Tibial artery (tissue), 4 donors: ENCODE measurements at regions not wholly inside any gene's neighbourhood (a gene's known extent, or its start where the extent isn't known, plus 50 kb on each side); places are given as distances from the start of the nearest gene placed in this dataset.
"Not testable (repeated sequence)": the region's sequence is repeated elsewhere in the genome, so short reads cannot be mapped to it uniquely, and the experiment has no call there.

ENCODE experiments used
- DNase-seq, 2 donors: peaks; one replicate each; pipeline ENCODE4 v3.0.0-alpha.2; 2019
- H3K27ac ChIP-seq, 2 donors: fragments of 200-600 bp; sonication (generic) in 1 of 2; 1 replicate in 1 of 2; 2 replicates in 1 of 2; pipeline ENCODE4 v1.5.1; 2018 to 2019; ENCODE audit warnings: mild to moderate bottlenecking in 1 of 2
- H3K27me3 ChIP-seq, 2 donors: fragments of 200-600 bp; sonication (generic) in 1 of 2; one replicate each; pipeline versions ENCODE4 v1.5.1 to v1.6.0; 2016 to 2019
- H3K36me3 ChIP-seq, 3 donors: fragments of 200-600 bp; sonication (generic) in 2 of 3; one replicate each; pipeline ENCODE4 v1.5.1; 2016 to 2019; ENCODE audit warnings: mild to moderate bottlenecking in 2 of 3
- H3K4me1 ChIP-seq, 4 donors: fragments of 200-600 bp; sonication (generic) in 2 of 4; 1 replicate in 3 of 4; 2 replicates in 1 of 4; pipeline ENCODE4 v1.5.1; 2016 to 2019
- H3K4me3 ChIP-seq, 2 donors: fragments of 200-600 bp; sonication (generic) in 1 of 2; 1 replicate in 1 of 2; 2 replicates in 1 of 2; pipeline ENCODE4 v1.5.1; 2018 to 2019; ENCODE audit warnings: mild to moderate bottlenecking in 2 of 2
- H3K9me3 ChIP-seq, 3 donors: fragments of 200-600 bp; sonication (generic) in 1 of 3; one replicate each; pipeline ENCODE4 v1.5.1; 2016 to 2019
- intact Hi-C: fragments of 100-400 bp; cut with DNase I; formaldehyde crosslinking; loops from one replicate; pipeline ENCODE4 v1.15.0; 2023; ENCODE audit warnings: low total_unique reads
- TF ChIP-seq, protein P1 (sequence below), 2 experiments: fragments of 200-600 bp in 1 of 2; fragments of 450-650 bp in 1 of 2; IDR thresholded peaks; one replicate each; pipeline ENCODE4 v1.5.1; 2017 to 2019; ENCODE audit warnings: antibody characterized with exemption in 2 of 2, mild to moderate bottlenecking in 1 of 2, moderate library complexity in 1 of 2

DNA sequence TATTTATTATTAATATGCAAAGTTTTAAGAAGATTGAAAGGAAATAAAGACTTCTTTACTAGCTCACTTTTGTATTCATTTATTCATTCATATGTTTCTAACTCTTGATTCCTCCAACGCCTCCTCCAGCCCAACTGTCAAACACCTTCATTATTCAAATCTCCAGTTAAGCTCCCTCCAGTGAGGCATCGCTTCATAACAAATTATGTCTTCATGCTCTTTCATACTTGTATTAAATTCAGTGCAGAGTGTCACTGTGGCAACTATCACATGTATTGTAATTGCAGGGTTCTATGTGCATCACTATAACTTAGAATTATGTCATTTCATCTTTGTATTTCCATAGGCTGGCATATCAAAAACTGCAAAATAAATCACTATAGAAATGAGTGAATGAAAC, 1394.2 kb upstream of the PCDH7 start:
- no peaks in the 10 kb centered on the region for H3K9me3 ChIP-seq
- no peak for DNase-seq
- H3K27me3 ChIP-seq: no peaks in the 10 kb centered on the region
- no peak overlapping the region for H3K27ac ChIP-seq
- no peak overlapping the region for H3K4me3 ChIP-seq
- intact Hi-C loops: no loop called here
- no peaks in the 10 kb centered on the region for H3K4me1 ChIP-seq
- H3K36me3 ChIP-seq: no peaks in the 10 kb centered on the region
- TF ChIP-seq, protein P1, sequence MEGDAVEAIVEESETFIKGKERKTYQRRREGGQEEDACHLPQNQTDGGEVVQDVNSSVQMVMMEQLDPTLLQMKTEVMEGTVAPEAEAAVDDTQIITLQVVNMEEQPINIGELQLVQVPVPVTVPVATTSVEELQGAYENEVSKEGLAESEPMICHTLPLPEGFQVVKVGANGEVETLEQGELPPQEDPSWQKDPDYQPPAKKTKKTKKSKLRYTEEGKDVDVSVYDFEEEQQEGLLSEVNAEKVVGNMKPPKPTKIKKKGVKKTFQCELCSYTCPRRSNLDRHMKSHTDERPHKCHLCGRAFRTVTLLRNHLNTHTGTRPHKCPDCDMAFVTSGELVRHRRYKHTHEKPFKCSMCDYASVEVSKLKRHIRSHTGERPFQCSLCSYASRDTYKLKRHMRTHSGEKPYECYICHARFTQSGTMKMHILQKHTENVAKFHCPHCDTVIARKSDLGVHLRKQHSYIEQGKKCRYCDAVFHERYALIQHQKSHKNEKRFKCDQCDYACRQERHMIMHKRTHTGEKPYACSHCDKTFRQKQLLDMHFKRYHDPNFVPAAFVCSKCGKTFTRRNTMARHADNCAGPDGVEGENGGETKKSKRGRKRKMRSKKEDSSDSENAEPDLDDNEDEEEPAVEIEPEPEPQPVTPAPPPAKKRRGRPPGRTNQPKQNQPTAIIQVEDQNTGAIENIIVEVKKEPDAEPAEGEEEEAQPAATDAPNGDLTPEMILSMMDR (IDR thresholded peaks at IDR 0.05): no peak

DNA sequence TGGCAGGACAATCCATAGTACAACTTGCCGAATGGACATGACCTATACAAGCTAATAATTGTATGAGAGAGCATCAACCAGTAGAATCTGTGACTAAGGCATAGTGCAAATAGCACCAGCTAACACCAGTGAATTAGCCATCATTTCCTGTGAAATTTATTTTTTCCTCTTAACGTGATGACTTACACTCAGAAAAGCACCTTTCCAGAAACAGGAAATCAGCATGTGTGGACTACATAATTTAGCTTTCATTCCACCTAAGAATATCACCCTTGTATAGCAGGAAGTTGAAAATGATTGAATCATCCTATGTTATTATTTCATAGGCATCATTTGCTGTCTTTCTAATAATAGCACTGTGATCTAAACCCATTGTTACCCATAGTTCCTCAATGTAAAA, 1393.4 kb upstream of the PCDH7 start:
- H3K4me1 ChIP-seq: no peaks in the 10 kb centered on the region

DNA sequence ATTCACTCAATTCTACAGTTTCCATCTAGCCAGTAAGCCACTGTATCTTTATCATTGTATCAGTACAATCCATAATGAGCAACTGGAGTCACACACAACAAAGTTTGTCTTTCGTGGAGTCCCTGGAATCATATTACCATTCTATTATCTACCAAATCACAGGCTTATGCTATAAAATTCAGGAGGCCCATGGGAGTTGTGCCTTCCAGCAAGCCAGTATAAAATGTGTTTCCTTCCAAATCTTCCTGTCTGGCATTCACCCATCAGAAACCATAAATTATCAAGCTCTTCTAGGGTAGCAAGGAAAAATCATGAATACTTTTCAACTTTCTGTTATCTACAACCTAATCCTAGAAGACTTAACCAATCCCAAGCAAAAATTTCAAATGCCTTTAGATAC, 1383.3 kb upstream of the PCDH7 start:
- Histone ChIP-seq H3K27ac (no peak overlapping the region), H3K4me3 (no peak overlapping the region), H3K27me3 (no peaks in the 10 kb centered on the region), H3K9me3 (no peaks in the 10 kb centered on the region), H3K36me3 (no peaks in the 10 kb centered on the region), H3K4me1 (no peaks in the 10 kb centered on the region)
- no peak for DNase-seq
- intact Hi-C loops: no loop called here
- TF ChIP-seq, protein P1 (IDR thresholded peaks at IDR 0.05): no peak

More for the DNA sequence above, 1393.4 kb upstream of the PCDH7 start:
- Histone ChIP-seq H3K9me3 (no peaks in the 10 kb centered on the region), H3K4me3 (no peak overlapping the region), H3K27ac (no peak overlapping the region), H3K27me3 (no peaks in the 10 kb centered on the region), H3K36me3 (no peaks in the 10 kb centered on the region)
- intact Hi-C loops: no loop called here
- TF ChIP-seq, protein P1 (IDR thresholded peaks at IDR 0.05): no peak
- DNase-seq: no peak

DNA sequence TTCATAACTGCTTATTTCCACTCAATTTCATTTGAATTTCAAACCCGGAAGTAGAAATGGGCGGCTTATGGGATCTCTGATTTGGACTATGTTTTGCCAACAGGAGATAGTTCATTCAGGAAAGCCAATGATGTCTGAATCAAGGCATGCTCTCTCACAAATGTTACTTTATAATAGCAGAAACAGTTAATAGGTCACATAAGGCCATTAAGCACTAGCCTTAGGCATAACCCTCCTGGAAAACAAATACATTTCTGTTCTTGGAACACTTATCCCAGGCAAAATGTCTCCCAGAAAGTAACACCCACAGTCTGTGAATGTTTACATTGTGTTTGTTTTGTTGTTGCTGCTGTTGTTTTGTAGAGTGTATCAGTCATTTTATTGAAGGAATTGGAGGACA, 1347.2 kb upstream of the PCDH7 start:
- H3K9me3 ChIP-seq: no peaks in the 10 kb centered on the region
- no peak for DNase-seq
- H3K27me3 ChIP-seq: no peaks in the 10 kb centered on the region
- intact Hi-C loops: no loop called here
- TF ChIP-seq, protein P1 (IDR thresholded peaks at IDR 0.05): no peak
- no peak overlapping the region for H3K4me3 ChIP-seq
- no peaks in the 10 kb centered on the region for H3K4me1 ChIP-seq
- H3K36me3 ChIP-seq: no peaks in the 10 kb centered on the region
- no peak overlapping the region for H3K27ac ChIP-seq

DNA sequence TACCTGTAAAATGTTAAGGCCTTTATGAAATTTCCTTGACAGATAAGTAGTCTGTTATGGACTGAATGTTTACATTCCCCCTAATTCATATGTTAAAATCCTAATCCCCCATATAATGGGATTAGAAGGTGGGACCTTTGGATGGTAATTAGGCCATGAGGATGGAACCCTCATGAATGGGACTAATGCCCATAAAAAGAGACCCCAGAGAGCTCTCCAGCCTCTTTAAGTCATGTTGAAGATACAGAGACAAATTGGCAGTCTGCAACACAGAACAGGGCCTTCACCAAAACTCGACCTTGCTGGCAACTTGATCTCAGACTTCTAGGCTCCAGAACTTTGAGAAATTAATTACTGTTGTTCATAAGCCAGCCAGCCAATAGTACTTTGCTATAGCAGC, 1344.5 kb upstream of the PCDH7 start:
- H3K27me3 ChIP-seq: no peaks in the 10 kb centered on the region
- H3K27ac ChIP-seq: no peak overlapping the region
- no peak for DNase-seq
- TF ChIP-seq, protein P1 (IDR thresholded peaks at IDR 0.05): no peak
- H3K9me3 ChIP-seq: no peaks in the 10 kb centered on the region
- H3K4me1 ChIP-seq: no peaks in the 10 kb centered on the region
- no peak overlapping the region for H3K4me3 ChIP-seq
- H3K36me3 ChIP-seq: no peaks in the 10 kb centered on the region
- intact Hi-C loops: no loop called here

DNA sequence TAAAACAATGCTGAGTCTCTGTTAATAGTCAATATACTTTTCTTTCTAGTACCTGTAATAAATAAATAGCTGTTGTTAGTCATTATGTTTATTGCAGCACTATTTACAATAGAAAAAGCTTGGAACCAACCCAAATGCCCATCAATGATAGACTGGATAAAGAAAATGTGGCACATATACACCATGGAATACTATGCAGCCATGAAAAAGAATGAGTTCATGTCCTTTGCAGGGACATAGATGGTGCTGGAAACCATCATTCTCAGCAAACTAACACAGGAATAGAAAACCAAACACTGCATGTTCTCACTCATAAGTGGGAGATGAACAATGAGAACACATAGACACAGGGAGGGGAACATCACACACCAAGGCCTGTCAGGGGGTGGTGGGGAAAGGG, 1341.9 kb upstream of the PCDH7 start:
- DNase-seq, intact Hi-C loops: not testable (repeated sequence)

More for the DNA sequence above, 1341.9 kb upstream of the PCDH7 start:
- H3K4me1 ChIP-seq, H3K4me3 ChIP-seq, H3K27ac ChIP-seq, H3K27me3 ChIP-seq, H3K36me3 ChIP-seq, H3K9me3 ChIP-seq: not testable (repeated sequence)
